ENCODE measurements at regions not wholly inside any gene's neighbourhood (a gene's known extent, or its start where the extent isn't known, plus 50 kb on each side); places are given as distances from the start of the nearest gene placed in this dataset.

- Mint-ChIP-seq H3K36me3 (ENCODE audit: low read depth) (no peaks in the 10 kb centered on the region), H3K9me3 (no peaks in the 10 kb centered on the region), H3K4me1 (ENCODE audit: low read depth) (peaks cover 4% of the 10 kb centered on the region), H3K4me3 (no peak overlapping the region), H3K27ac (no peak overlapping the region), H3K27me3 (ENCODE audit: insufficient read depth) (peaks cover 13% of the 10 kb centered on the region)
- no peak for DNase-seq
- TF ChIP-seq CTCF (IDR thresholded peaks at IDR 0.05): no peak
These were observed 310.6 kb upstream of the PTBP2 start for GRCh38 chr1:96411006-96411405.

GRCh38 chr1:96414598-96414997 is 307.0 kb upstream of the PTBP2 start:
- peaks cover 18% of the 10 kb centered on the region for H3K4me1 Mint-ChIP-seq (ENCODE audit: low read depth)
- no peak for DNase-seq
- H3K9me3 Mint-ChIP-seq: no peaks in the 10 kb centered on the region
- H3K4me3 Mint-ChIP-seq: no peak overlapping the region
- H3K36me3 Mint-ChIP-seq (ENCODE audit: low read depth): no peaks in the 10 kb centered on the region
- H3K27ac Mint-ChIP-seq: no peak overlapping the region
- TF ChIP-seq CTCF (IDR thresholded peaks at IDR 0.05): no peak
- H3K27me3 Mint-ChIP-seq (ENCODE audit: insufficient read depth): peaks cover 18% of the 10 kb centered on the region

GRCh38 chr1:96416111-96416595 is 305.4 kb upstream of the PTBP2 start:
- no peaks in the 10 kb centered on the region for H3K9me3 Mint-ChIP-seq
- H3K4me3 Mint-ChIP-seq: peak overlapping the region; percentile 21; the same call in 1 of the 2 replicates
- peaks cover 18% of the 10 kb centered on the region for H3K4me1 Mint-ChIP-seq (ENCODE audit: low read depth)
- H3K27ac Mint-ChIP-seq: peak overlapping the region; percentile 19
- peaks cover 11% of the 10 kb centered on the region for H3K27me3 Mint-ChIP-seq (ENCODE audit: insufficient read depth)
- no peak for TF ChIP-seq CTCF (IDR thresholded peaks at IDR 0.05)
- peak; percentile 97 for DNase-seq
- no peaks in the 10 kb centered on the region for H3K36me3 Mint-ChIP-seq (ENCODE audit: low read depth)

- no peak for DNase-seq
- H3K27me3 Mint-ChIP-seq (ENCODE audit: insufficient read depth): peaks cover 12% of the 10 kb centered on the region
- H3K27ac Mint-ChIP-seq: no peak overlapping the region
- H3K9me3 Mint-ChIP-seq: no peaks in the 10 kb centered on the region
- no peaks in the 10 kb centered on the region for H3K36me3 Mint-ChIP-seq (ENCODE audit: low read depth)
- TF ChIP-seq CTCF (IDR thresholded peaks at IDR 0.05): no peak
- no peak overlapping the region; the same call in 1 of the 2 replicates for H3K4me3 Mint-ChIP-seq
- peaks cover 18% of the 10 kb centered on the region for H3K4me1 Mint-ChIP-seq (ENCODE audit: low read depth)
These were observed 304.7 kb upstream of the PTBP2 start for GRCh38 chr1:96416701-96417444.

GRCh38 chr1:96418969-96419368 is 302.6 kb upstream of the PTBP2 start:
- no peaks in the 10 kb centered on the region for H3K36me3 Mint-ChIP-seq (ENCODE audit: low read depth)
- no peak for DNase-seq
- peaks cover 18% of the 10 kb centered on the region for H3K4me1 Mint-ChIP-seq (ENCODE audit: low read depth)
- TF ChIP-seq CTCF (IDR thresholded peaks at IDR 0.05): no peak
- H3K27me3 Mint-ChIP-seq (ENCODE audit: insufficient read depth): peaks cover 7% of the 10 kb centered on the region
- no peak overlapping the region for H3K4me3 Mint-ChIP-seq
- H3K9me3 Mint-ChIP-seq: no peaks in the 10 kb centered on the region
- H3K27ac Mint-ChIP-seq: no peak overlapping the region
